Fibroblast of mammary gland (primary cell): ENCODE measurements at regions not wholly inside any gene's neighbourhood (a gene's known extent, or its start where the extent isn't known, plus 50 kb on each side); places are given as distances from the start of the nearest gene placed in this dataset.

Experiments
- DNase-seq: peaks from one replicate; pipeline ENCODE4 v3.0.0-alpha.2; 2010; ENCODE audit warnings: low read depth
- H3K4me3 ChIP-seq: 2 replicates; pipeline ENCODE4 v1.5.1; 2011; ENCODE audit warnings: low read depth, mild to moderate bottlenecking, low read length, moderate library complexity; ENCODE audit not compliant: control insufficient read depth
- TF ChIP-seq, protein P1 (sequence below): conservative IDR thresholded peaks from 2 replicates; pipeline ENCODE4 v1.5.1; 2011; ENCODE audit warnings: low read depth, low read length, inconsistent platforms; ENCODE audit not compliant: control insufficient read depth, insufficient read depth

DNA sequence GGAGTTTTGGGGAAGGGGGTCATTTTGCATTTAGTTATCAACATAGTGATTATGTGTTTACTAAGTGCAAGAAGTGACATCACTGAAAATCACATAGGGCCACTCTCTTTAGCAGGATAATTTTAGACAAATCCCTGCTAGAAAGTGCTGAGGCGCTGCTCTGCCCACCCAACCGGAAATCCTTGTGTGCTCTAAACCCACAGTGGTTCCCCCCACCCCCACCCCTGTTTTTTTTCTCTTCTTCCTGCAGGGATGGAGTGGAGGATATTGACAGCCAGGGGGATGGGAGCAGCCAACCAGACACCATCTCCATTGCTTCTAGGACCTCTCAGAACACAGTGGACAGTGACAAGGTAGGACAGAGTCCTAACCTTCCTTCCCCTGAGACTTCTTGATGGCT is 234.2 kb upstream of the UMPS start:
- no peak overlapping the region for H3K4me3 ChIP-seq
- TF ChIP-seq, protein P1, sequence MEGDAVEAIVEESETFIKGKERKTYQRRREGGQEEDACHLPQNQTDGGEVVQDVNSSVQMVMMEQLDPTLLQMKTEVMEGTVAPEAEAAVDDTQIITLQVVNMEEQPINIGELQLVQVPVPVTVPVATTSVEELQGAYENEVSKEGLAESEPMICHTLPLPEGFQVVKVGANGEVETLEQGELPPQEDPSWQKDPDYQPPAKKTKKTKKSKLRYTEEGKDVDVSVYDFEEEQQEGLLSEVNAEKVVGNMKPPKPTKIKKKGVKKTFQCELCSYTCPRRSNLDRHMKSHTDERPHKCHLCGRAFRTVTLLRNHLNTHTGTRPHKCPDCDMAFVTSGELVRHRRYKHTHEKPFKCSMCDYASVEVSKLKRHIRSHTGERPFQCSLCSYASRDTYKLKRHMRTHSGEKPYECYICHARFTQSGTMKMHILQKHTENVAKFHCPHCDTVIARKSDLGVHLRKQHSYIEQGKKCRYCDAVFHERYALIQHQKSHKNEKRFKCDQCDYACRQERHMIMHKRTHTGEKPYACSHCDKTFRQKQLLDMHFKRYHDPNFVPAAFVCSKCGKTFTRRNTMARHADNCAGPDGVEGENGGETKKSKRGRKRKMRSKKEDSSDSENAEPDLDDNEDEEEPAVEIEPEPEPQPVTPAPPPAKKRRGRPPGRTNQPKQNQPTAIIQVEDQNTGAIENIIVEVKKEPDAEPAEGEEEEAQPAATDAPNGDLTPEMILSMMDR = no peak
- DNase-seq = no peak

DNA sequence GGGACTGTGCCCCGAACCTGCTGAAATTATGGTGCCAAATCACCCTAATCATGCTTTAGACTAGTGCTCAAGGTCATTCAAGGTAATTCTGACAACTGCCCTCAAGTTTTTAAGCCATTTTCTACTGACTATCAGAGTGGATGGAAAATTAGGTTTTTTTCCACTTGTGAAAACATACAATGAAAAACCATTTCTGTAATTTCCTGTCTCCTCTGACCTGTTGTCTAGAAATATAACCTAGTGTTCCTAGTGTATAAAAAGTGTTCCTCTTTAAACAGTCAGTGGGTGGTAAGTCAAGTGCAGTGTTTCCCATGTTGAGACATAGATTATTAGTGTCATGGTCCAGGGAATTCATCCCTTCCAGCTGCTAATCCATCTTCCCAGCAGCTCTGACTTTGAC is 232.8 kb upstream of the UMPS start:
- TF ChIP-seq, protein P1 = no peak
- DNase-seq = no peak
- no peak overlapping the region for H3K4me3 ChIP-seq

DNA sequence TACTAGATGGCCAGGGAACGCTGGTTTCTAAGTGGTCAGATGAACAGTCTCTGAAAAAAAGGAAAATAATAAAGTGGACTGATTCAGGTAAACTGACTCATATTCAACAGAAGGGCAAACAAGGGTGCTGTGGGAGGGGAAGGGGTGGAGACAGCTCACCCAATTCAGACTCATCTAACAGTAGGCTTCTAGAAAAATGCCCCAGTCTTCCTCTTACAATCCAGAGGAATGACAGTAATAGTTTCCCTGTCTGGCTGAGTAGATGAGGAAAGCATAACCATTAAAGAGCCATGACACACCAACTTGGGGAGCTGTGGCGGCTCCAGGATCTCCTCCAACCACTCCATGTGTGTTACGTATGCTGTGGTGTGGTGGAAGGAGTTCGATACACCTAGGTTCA is 231.4 kb upstream of the UMPS start:
- no peak for DNase-seq
- TF ChIP-seq, protein P1 = no peak
- H3K4me3 ChIP-seq = no peak overlapping the region

DNA sequence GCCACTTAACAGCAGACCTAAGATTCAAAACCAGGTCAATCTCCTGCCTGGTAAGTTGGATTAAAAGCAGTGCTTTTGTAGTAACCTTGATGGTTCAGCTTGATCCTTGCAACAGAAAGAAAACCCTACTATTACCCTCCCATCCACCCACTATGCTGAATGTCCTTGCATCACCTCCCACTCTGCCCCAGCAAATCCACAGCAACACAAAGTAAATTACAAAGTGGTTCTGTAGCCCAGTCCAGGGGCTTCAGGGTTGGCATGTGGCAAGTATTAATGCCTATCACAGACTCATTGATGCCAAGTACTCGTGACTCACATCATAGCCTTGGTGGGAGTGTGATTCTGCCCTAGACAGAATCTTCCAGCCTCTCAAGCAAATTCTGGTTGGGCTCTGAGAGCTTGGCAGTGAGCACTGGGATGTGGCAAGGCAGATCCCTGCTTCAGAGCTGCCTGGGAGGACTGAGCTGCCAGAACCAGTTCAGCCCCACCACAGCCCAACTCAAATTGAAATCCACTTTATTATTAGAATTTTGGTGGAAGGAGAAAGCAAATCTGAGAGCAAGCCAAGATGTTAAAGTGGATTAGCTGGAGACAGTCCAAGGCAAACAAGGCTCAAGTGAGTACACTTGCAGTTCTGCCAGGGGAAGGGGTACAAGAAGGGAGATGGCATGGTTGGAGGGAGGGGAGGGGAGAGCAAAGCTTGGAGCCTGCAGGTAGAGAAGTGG is 225.8 kb upstream of the UMPS start:
- TF ChIP-seq, protein P1 = no peak
- DNase-seq = peak; percentile 35

DNA sequence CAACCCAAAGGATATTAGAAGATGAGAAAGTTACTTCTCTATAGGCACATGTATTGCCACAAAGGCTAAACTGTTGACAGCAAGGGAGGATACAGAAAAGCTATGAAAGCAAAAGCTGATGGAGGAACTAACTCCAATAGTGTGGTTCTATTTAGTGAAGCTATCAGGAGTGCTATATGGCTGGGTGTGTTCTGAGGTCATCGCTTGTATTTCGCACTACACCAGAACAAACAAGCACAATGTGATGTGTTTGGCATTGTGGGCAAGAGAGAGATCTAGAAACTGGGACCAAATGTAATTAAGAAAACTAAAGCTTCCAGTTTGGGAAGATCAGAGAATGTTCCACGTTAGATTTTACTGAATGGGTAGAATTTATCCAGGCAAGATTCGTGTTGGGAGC is 220.4 kb upstream of the UMPS start:
- no peak overlapping the region for H3K4me3 ChIP-seq
- DNase-seq = no peak
- TF ChIP-seq, protein P1 = no peak

More for the DNA sequence above, 225.8 kb upstream of the UMPS start:
- H3K4me3 ChIP-seq = no peak overlapping the region

DNA sequence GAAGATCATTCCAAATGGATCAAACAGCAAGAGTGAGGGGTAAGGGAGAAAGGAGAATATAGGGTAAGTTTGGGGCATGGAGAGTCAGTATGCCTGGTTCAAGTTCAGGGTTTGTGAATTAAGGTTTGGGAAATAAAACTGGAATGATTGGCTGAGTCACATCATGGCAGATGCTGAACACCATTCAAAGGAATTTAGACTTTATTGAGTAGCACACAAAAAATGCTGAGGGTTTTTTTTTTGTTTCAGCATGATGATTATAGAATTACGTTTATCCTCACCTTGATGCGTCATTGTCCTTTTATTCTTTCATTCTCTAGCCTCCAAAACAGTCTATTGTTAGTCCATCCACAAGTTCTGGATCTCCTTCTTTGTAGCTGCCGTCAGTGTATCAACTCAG is 220.0 kb upstream of the UMPS start:
- peak; percentile 39 for DNase-seq
- no peak overlapping the region for H3K4me3 ChIP-seq
- TF ChIP-seq, protein P1 = no peak
